Activated CD8-positive, alpha-beta memory T cell treated with anti-CD3 and anti-CD28 coated beads for 48 hours (primary cell): ENCODE measurements at regions not wholly inside any gene's neighbourhood (a gene's known extent, or its start where the extent isn't known, plus 50 kb on each side); places are given as distances from the start of the nearest gene placed in this dataset.

Experiments
- DNase-seq, 3 experiments: peaks; one replicate each; pipeline ENCODE4 v3.0.0-alpha.2; 2020; ENCODE audit warnings: low read depth in 2 of 3, low spot score in 2 of 3

- no peak for DNase-seq
Measured at GRCh38 chr17:77707546-77707945, 251.0 kb upstream of the TNRC6C start.

GRCh38 chr17:77708049-77708448 lies 250.5 kb upstream of the TNRC6C start:
- no peak for DNase-seq

- DNase-seq = no peak
Measured at GRCh38 chr17:77708936-77709335, 249.6 kb upstream of the TNRC6C start.

- DNase-seq = no peak
Measured at GRCh38 chr17:77709594-77709993, 248.9 kb upstream of the TNRC6C start.

- DNase-seq = no peak
Measured at GRCh38 chr17:77712578-77712977, 245.9 kb upstream of the TNRC6C start.

- DNase-seq = no peak
Measured at GRCh38 chr17:77716289-77716926, 242.1 kb upstream of the TNRC6C start.

- no peak for DNase-seq
Measured at GRCh38 chr17:77717941-77718668, 240.4 kb upstream of the TNRC6C start.

- no peak for DNase-seq
Measured at GRCh38 chr17:77718669-77718961, 239.9 kb upstream of the TNRC6C start.

- DNase-seq = no peak
Measured at GRCh38 chr17:77719806-77720205, 238.7 kb upstream of the TNRC6C start.

GRCh38 chr17:77720946-77721845 lies 237.3 kb upstream of the TNRC6C start:
- DNase-seq = no peak

- DNase-seq = no peak
Measured at GRCh38 chr17:77721846-77722160, 236.7 kb upstream of the TNRC6C start.

- no peak for DNase-seq
Measured at GRCh38 chr17:77722366-77722765, 236.1 kb upstream of the TNRC6C start.

GRCh38 chr17:77723071-77723908 lies 235.2 kb upstream of the TNRC6C start:
- DNase-seq = no peak

GRCh38 chr17:77723909-77724875 lies 234.3 kb upstream of the TNRC6C start:
- no peak for DNase-seq

- no peak for DNase-seq
Measured at GRCh38 chr17:77724876-77725615, 233.5 kb upstream of the TNRC6C start.

- DNase-seq = no peak
Measured at GRCh38 chr17:77725846-77726245, 232.7 kb upstream of the TNRC6C start.

GRCh38 chr17:77726549-77727006 lies 231.9 kb upstream of the TNRC6C start:
- DNase-seq = no peak

- DNase-seq = no peak
Measured at GRCh38 chr17:77727037-77727615, 231.4 kb upstream of the TNRC6C start.

GRCh38 chr17:77728474-77728795 lies 230.1 kb upstream of the TNRC6C start:
- no peak for DNase-seq
